Brain pericyte (primary cell): ENCODE measurements at regions not wholly inside any gene's neighbourhood (a gene's known extent, or its start where the extent isn't known, plus 50 kb on each side); places are given as distances from the start of the nearest gene placed in this dataset.
A peak's percentile ranks its signal among the peaks of the same experiment; 100 is the strongest.

ENCODE experiments used
- DNase-seq: peaks from one replicate; pipeline ENCODE4 v3.0.0-alpha.2; 2012; ENCODE audit warnings: low read depth, low spot score

GRCh38 chr2:133718688-133719201, 150.5 kb upstream of the NCKAP5 start:
- no peak for DNase-seq

- DNase-seq, result no peak
Observed at GRCh38 chr2:133720429-133720828, 152.2 kb upstream of the NCKAP5 start.

GRCh38 chr2:133721118-133721517, 152.9 kb upstream of the NCKAP5 start:
- no peak for DNase-seq

- no peak for DNase-seq
Observed at GRCh38 chr2:133723133-133723532, 154.9 kb upstream of the NCKAP5 start.

GRCh38 chr2:133726973-133727372, 158.7 kb upstream of the NCKAP5 start:
- DNase-seq, result no peak

GRCh38 chr2:133732059-133732458, 163.8 kb upstream of the NCKAP5 start:
- DNase-seq, result no peak

- DNase-seq, result no peak
Observed at GRCh38 chr2:133732982-133733900, 165.0 kb upstream of the NCKAP5 start.

GRCh38 chr2:133733901-133734255, 165.6 kb upstream of the NCKAP5 start:
- no peak for DNase-seq

- DNase-seq, result no peak
Observed at GRCh38 chr2:133734716-133735495, 166.6 kb upstream of the NCKAP5 start.

GRCh38 chr2:133736674-133737073, 168.4 kb upstream of the NCKAP5 start:
- DNase-seq, result no peak

GRCh38 chr2:133737242-133737993, 169.2 kb upstream of the NCKAP5 start:
- DNase-seq, result no peak

GRCh38 chr2:133739039-133739438, 170.8 kb upstream of the NCKAP5 start:
- DNase-seq, result no peak

- DNase-seq, result no peak
Observed at GRCh38 chr2:133740500-133740899, 172.2 kb upstream of the NCKAP5 start.

GRCh38 chr2:133748007-133748700, 179.9 kb upstream of the NCKAP5 start:
- no peak for DNase-seq

GRCh38 chr2:133753665-133754064, 185.4 kb upstream of the NCKAP5 start:
- no peak for DNase-seq

- no peak for DNase-seq
Observed at GRCh38 chr2:133755480-133756300, 187.4 kb upstream of the NCKAP5 start.

GRCh38 chr2:133756833-133757232, 188.6 kb upstream of the NCKAP5 start:
- no peak for DNase-seq

GRCh38 chr2:133760376-133760775, 192.1 kb upstream of the NCKAP5 start:
- DNase-seq, result peak; percentile 67

GRCh38 chr2:133765658-133766057, 197.4 kb upstream of the NCKAP5 start:
- no peak for DNase-seq

GRCh38 chr2:133766164-133766832, 198.0 kb upstream of the NCKAP5 start:
- no peak for DNase-seq
